ENCODE measurements at regions not wholly inside any gene's neighbourhood (a gene's known extent, or its start where the extent isn't known, plus 50 kb on each side); places are given as distances from the start of the nearest gene placed in this dataset.

- no peak for DNase-seq
Observed at GRCh38 chr11:103530257-103530656, 421.0 kb downstream of the DYNC2H1 start.

DNA sequence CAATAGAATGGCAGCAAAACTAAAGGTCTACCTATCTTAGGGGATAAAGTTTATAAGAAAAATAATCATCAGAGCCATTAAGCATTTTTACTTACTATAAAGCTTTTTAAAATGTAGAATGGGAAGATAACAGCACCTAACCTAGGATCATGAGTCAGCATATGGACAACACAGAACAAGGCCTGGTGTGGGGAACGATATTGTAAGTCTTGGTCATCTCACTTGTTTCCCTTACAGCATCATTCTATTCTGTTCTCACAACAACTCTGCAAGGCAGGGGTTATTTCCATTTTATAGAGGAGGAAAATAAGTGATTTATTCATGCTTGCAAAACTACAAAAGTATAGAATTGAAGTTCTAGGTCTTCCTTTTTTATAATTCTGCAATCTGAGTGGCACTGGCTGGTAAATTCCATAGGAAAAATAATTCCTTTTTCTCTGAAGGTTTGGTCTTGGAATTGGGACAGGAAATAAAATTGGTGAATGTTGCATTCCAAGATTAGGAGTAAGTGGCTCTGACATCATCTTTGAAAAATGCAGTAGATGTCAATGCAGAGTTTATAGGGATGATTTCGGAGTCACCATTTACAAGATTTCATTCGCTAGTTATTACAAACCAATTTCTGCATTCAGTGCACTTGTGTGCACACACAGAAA lies 423.0 kb downstream of the DYNC2H1 start:
- no peak for DNase-seq

GRCh38 chr11:103534191-103534590 lies 425.0 kb downstream of the DYNC2H1 start:
- no peak for DNase-seq

DNA sequence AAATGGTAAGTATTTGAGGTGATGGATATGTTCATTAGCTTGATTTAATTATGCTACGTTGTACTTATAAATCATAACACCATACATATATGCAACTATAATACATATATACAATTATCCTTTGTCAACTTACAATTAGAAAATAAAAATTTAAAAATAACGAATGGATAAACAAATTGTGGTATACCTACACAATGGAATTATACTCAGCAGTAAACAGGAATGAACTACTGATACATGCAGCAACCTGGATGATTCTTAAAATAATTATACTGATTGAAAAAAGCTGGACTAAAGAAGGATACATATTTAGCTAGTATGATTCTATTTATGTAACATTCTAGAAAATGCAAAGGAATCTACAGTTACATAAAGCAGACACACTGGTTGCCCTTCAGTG lies 425.7 kb downstream of the DYNC2H1 start:
- DNase-seq: no peak

DNA sequence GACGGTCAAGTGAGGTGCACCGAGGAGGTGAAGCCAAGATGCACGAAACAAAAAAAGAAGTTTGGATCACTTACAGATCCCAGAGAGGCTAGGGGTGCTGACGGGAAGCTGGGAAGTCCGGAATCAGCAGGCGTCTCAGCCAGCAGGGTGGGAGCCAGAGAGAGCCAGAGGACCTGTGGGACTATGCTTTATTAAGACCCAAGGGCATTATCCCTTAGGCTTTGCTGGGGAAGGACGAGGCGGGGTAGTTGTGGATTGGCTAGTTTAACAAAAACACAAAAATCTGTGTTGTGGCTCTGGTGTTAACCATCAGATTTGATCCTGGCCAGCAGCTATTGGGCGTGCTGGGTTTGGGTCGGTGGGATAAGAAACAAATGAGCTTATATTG lies 427.1 kb downstream of the DYNC2H1 start:
- DNase-seq: no peak

DNA sequence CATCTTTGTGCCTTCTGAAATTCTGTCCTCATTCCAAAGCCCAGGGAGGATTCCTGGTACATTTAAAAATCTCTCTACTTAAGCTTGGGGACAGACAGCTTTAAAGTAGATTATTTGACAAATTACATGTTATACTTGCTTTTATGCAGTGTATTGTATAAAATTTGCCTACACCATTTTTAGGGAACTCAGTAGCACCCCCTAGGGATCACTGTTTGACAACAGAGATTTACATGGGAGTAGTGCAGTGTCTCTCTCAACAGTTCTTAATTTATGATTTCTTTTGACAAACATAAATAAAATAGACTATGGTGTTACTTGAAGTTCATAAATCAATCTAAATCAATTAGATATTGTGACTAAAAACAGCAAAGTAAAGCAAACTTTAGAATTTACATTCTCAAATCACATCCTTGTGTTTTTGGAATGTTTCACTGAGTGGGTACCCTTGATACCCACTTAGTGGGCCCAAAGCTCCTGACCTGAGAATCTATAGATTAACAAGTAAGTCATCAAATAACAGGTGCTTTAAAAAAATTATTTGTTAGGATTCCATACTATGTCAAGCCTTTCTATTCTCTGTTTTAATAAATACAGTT lies 428.8 kb downstream of the DYNC2H1 start:
- peak; percentile 17 for DNase-seq

GRCh38 chr11:103539166-103539565 lies 429.9 kb downstream of the DYNC2H1 start:
- no peak for DNase-seq

DNA sequence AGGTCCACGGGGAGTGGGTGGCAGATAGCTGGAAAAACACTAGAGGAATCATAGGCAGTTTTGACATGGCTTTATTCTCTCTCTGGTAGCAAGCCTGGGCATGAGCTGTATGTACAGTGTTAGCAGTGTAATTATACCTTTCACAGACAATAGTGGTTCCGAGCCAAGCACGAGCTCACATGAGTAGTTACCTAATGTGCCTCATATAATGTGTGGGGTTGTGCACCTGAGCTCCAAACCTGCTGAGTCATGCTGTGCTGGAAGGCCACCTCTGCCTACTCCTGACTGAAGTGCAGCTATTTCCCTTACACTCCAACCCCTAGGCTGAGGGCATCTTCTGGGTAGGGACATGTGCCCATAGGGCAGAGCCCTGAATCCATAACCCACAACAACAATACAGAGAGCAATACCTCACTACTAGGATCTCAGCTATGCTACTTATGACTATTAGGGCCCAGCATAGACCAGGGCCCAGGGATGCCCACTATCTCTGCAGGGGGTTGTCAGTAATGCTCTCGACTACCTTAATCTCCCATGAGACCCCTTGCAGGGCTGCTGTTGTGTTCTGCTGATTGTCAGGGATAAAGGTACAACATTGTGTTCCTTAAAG lies 432.1 kb downstream of the DYNC2H1 start:
- DNase-seq: no peak

DNA sequence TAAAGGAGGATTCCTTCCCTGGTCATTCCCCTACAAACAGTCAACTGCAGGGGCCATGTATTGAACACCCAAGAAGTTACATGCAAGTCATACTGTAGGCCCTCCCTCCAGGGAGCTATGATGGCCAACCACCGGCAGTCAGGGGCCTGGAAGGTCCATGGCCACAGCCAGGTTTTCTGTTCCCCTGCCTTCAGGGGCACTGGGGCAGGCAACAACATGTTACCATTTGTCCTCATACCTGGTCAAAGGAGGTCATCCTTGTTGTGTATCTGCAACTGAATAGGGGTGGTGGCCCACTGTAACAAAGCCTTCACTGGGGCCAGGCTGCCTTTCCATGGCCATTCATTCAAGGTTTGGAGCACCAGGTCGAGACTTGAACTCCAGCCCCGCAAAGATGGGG lies 433.6 kb downstream of the DYNC2H1 start:
- DNase-seq: no peak

DNA sequence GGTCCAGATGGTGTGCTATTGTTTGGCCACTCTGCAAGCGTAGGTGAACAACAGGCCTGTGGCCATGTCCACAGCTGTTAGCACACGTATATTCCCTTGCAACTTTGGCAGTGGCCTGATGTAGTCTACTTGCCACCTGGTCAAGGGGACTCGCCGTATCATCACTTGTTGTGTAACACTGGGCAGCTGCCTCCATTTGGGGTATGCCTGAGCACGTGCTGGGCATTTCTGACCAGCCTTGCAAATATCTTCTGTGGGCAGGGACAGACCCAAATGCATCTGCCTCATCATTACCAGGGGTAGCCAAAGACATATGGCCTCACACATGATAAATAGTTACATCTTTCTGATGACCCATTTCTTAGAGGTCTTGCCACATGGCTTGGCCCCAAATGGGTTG lies 434.2 kb downstream of the DYNC2H1 start:
- DNase-seq: no peak

DNA sequence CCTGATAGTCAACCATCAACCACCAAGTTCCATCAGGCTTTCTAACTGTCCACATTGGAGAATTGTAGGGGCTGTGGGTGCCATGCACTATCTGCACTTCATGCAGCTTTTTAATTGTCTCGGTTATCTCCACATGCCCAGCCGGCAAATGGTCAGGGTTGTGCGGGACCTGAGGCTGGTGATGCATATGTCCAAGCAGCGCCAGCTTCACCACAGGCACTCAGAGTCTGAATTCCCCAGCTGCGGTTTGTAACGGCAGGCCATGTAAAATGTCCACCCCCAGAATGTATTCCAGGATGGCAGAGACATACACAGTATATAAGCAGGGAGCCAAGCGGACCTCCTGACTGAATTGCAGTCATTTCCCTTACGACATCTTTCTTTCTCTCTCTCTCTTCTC lies 435.6 kb downstream of the DYNC2H1 start:
- DNase-seq: no peak

DNA sequence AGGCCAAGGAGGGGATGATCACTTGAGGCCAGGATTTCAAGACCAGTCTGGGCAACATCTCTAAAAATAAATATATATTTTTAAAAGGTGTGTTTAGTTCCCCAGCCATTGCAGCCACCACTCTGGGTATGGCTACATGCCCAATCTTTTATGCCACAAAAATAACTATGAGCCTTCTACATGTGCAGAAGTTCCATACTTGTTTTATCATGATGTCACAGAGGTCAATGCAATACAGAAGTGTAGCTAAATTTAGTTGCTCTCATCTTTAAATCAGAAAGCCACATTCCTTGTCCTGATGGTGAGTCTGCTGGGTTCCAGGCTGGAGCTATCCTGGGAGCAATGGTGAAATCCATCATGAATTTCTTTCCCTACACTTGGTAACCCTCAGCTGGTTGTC lies 436.3 kb downstream of the DYNC2H1 start:
- DNase-seq: no peak

- no peak for DNase-seq
Observed at GRCh38 chr11:103546236-103546635, 437.0 kb downstream of the DYNC2H1 start.

GRCh38 chr11:103547024-103547423 lies 437.8 kb downstream of the DYNC2H1 start:
- DNase-seq: no peak

GRCh38 chr11:103547691-103548090 lies 438.5 kb downstream of the DYNC2H1 start:
- DNase-seq: no peak

GRCh38 chr11:103548838-103549237 lies 439.6 kb downstream of the DYNC2H1 start:
- DNase-seq: no peak

- no peak for DNase-seq
Observed at GRCh38 chr11:103550811-103551210, 441.6 kb downstream of the DYNC2H1 start.

DNA sequence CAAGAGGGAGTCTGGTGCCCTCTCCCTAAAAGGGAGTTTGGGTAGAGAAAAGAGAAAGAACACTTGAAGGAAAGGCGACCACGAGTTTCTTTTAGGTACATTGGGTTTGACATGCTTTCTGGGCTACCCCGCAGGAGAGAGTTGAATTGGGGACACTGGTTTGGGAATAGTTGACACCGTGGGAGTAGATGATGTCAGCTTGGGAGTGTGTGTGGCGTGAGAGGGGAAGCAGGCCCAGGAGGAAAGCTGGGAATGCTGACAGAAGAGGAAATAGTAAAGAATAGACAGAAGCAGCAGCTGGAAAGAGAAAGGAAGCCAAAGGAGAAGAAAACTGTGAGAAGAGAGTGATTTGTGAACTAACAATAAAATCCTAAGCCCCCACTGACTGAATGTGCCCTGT lies 442.9 kb downstream of the DYNC2H1 start:
- no peak for DNase-seq

DNA sequence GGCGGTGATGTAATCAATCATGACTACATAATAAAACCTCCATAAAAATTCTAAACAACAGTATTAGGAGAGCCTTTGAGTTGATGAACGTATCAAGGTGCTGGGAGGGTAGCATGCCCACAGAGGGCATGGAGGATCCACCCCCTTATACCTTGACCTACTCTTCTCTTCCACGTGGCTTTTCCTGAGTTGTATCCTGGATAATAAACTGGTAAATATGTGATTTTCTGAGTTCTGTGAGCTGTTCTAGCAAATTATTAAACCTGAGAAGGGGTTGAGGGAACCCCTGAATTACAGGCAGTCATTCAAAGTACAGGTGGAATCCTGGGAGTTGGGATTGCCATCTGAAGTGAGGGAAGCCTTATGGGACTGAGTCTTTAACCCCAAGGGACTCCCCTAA lies 446.9 kb downstream of the DYNC2H1 start:
- DNase-seq: no peak

- DNase-seq: no peak
Observed at GRCh38 chr11:103566116-103566515, 456.9 kb downstream of the DYNC2H1 start.

DNA sequence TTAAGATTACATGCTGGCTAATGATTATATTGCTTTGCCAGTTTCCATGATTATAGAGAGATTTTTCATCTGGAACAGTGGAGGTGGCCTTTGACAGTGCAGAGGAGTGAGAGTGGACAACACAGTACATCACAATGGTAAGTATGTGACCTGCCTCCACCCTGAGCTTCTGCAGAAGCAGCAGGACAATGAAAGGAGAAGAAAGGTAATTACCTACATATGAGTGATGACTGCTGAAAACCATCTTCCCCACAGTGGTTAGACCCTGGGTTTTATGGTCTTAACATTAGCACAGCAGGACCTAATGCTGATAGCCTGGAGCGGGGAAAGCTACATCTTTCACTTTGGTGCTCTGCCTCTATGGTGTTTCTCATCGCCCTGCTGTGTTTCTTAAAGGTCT lies 454.7 kb upstream of the DDI1 start:
- no peak for DNase-seq

DNA sequence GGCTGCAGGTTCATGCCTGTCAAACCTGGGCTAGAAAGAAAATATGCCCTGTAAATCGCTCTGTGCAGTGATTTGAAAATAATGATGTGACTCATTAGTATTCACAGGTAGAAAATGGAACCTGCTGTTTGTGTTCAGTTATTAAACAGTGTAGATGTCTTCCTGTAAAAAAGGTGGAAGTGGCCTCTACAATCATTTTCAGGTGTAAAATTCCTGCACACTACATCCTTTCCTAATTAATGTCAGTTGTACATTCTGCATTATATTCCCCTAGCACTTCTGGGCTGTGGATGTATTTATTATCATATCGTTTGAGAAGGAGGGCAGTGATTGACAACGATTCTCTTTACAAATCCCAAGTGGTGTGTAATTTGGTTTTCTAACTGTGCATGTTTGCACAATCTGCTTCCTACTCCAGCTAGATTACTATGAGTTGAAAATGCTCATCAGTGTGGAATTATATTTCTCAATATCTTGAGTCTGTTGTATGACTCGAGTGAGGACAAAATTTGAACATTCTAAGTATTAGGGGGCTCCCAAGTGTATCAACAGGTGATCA lies 454.0 kb upstream of the DDI1 start:
- no peak for DNase-seq

- DNase-seq: no peak
Observed at GRCh38 chr11:103584021-103584420, 452.4 kb upstream of the DDI1 start.

DNA sequence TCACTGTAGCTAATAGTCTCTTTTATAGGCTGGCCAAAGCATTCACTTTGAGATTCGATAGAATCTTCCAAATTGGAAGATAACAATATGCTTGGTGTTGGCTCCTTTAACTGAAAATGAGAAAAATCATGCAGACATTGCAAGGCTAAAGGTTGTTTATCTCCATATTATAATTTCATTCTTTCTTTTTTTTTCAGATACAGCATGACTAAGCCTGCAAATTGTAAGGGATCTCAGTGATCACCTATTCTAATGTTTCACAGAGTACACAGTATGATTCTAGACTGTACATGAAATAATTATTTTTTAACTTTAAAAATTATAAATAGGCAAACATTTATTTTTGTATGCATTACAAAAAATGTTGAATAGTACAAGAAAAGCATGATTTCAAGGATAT lies 451.7 kb upstream of the DDI1 start:
- DNase-seq: no peak
